Loucy (cell line): ENCODE measurements at regions not wholly inside any gene's neighbourhood (a gene's known extent, or its start where the extent isn't known, plus 50 kb on each side); places are given as distances from the start of the nearest gene placed in this dataset.

ENCODE experiments used
- H2AFZ ChIP-seq: fragments of 200-600 bp; sonication (generic); 2 replicates; pipeline ENCODE4 v1.6.0; 2016; ENCODE audit warnings: antibody characterized with exemption, mild to moderate bottlenecking, low read length, moderate library complexity
- H3F3A ChIP-seq: fragments of 200-600 bp; 2 replicates; pipeline ENCODE4 v1.6.0; 2016; ENCODE audit warnings: antibody characterized with exemption, low read depth, mild to moderate bottlenecking
- H3K27me3 ChIP-seq: fragments of 200-600 bp; sonication (generic); 2 replicates; pipeline ENCODE4 v1.6.1; 2014; ENCODE audit warnings: low read length, mild to moderate bottlenecking; ENCODE audit not compliant: insufficient read depth, poor library complexity, severe bottlenecking
- H3K36me3 ChIP-seq: fragments of 200-600 bp; sonication (generic); 2 replicates; pipeline ENCODE4 v1.6.1; 2016; ENCODE audit warnings: low read length; ENCODE audit not compliant: insufficient read depth
- H3K4me1 ChIP-seq: fragments of 200-600 bp; sonication (generic); 2 replicates; pipeline ENCODE4 v1.5.1; 2014; ENCODE audit warnings: low read length, mild to moderate bottlenecking; ENCODE audit not compliant: insufficient read depth, poor library complexity, severe bottlenecking
- H3K4me2 ChIP-seq: fragments of 200-600 bp; sonication (generic); 2 replicates; pipeline ENCODE4 v1.6.0; 2014; ENCODE audit warnings: antibody characterized with exemption, low read length, low read depth, mild to moderate bottlenecking; ENCODE audit not compliant: poor library complexity, severe bottlenecking
- H3K4me3 ChIP-seq: fragments of 200-600 bp; sonication (generic); 2 replicates; pipeline ENCODE4 v1.5.1; 2014; ENCODE audit warnings: low read length, mild to moderate bottlenecking, mixed read lengths; ENCODE audit not compliant: poor library complexity, severe bottlenecking
- H3K79me2 ChIP-seq: fragments of 200-600 bp; sonication (generic); 2 replicates; pipeline ENCODE4 v1.6.1; 2014; ENCODE audit warnings: low read length; ENCODE audit not compliant: insufficient read depth
- H3K9ac ChIP-seq: fragments of 200-600 bp; sonication (generic); 2 replicates; pipeline ENCODE4 v1.6.0; 2014; ENCODE audit warnings: mild to moderate bottlenecking, low read depth, low read length, moderate library complexity; ENCODE audit not compliant: poor library complexity, severe bottlenecking
- H3K9me2 ChIP-seq: fragments of 200-600 bp; sonication (generic); replicated peaks from 2 replicates; pipeline ENCODE4 v1.6.1; 2016; ENCODE audit warnings: low read depth, low read length, mixed read lengths
- H3K9me3 ChIP-seq: fragments of 200-600 bp; sonication (generic); 2 replicates; pipeline ENCODE4 v1.6.1; 2014; ENCODE audit warnings: mild to moderate bottlenecking, antibody characterized with exemption, low read length, low read depth; ENCODE audit not compliant: insufficient read depth
- H4K20me1 ChIP-seq: fragments of 200-600 bp; sonication (generic); 2 replicates; pipeline ENCODE4 v1.6.0; 2014; ENCODE audit warnings: antibody characterized with exemption, low read length, mild to moderate bottlenecking; ENCODE audit not compliant: insufficient read depth, poor library complexity, severe bottlenecking
- CTCF ChIP-seq: fragments of 200-600 bp; sonication (generic); conservative IDR thresholded peaks from 2 replicates; pipeline ENCODE4 v1.5.1; 2014; ENCODE audit warnings: mild to moderate bottlenecking, antibody characterized with exemption, low read length
- EZH2phosphoT487 ChIP-seq: fragments of 200-600 bp; IDR thresholded peaks from 2 replicates; pipeline ENCODE4 v1.6.1; 2018; ENCODE audit warnings: antibody characterized with exemption, mild to moderate bottlenecking, moderate library complexity, borderline replicate concordance

GRCh38 chr7:125661677-125662076 lies 732.1 kb upstream of the POT1 start:
- Histone ChIP-seq H4K20me1 (no peaks in the 10 kb centered on the region), H3K9ac (no peak overlapping the region), H3K4me1 (no peaks in the 10 kb centered on the region), H2AFZ (no peak overlapping the region), H3K79me2 (no peaks in the 10 kb centered on the region), H3K4me2 (no peak overlapping the region), H3K36me3 (no peaks in the 10 kb centered on the region), H3K9me3 (no peaks in the 10 kb centered on the region), H3K4me3 (no peak overlapping the region), H3F3A (no peaks in the 10 kb centered on the region), H3K27me3 (no peaks in the 10 kb centered on the region), H3K9me2 (no peaks in the 10 kb centered on the region)
- TF ChIP-seq CTCF (no peak), EZH2phosphoT487 (no peak)

GRCh38 chr7:125661006-125661405 lies 731.4 kb upstream of the POT1 start:
- no peaks in the 10 kb centered on the region for H3F3A ChIP-seq
- H4K20me1 ChIP-seq = no peaks in the 10 kb centered on the region
- no peaks in the 10 kb centered on the region for H3K9me2 ChIP-seq
- H3K9me3 ChIP-seq = no peaks in the 10 kb centered on the region
- TF ChIP-seq EZH2phosphoT487 (no peak), CTCF (no peak)
- no peaks in the 10 kb centered on the region for H3K79me2 ChIP-seq
- H3K27me3 ChIP-seq = no peaks in the 10 kb centered on the region
- no peaks in the 10 kb centered on the region for H3K4me1 ChIP-seq
- no peak overlapping the region for H2AFZ ChIP-seq
- no peak overlapping the region for H3K9ac ChIP-seq
- no peaks in the 10 kb centered on the region for H3K36me3 ChIP-seq
- no peak overlapping the region for H3K4me2 ChIP-seq
- H3K4me3 ChIP-seq = no peak overlapping the region

GRCh38 chr7:125654076-125654475 lies 724.5 kb upstream of the POT1 start:
- Histone ChIP-seq H3K9me3 (no peaks in the 10 kb centered on the region), H3K36me3 (no peaks in the 10 kb centered on the region), H3F3A (no peaks in the 10 kb centered on the region), H3K9ac (no peak overlapping the region), H4K20me1 (no peaks in the 10 kb centered on the region), H3K4me1 (no peaks in the 10 kb centered on the region), H3K4me3 (no peak overlapping the region), H3K4me2 (no peak overlapping the region), H3K9me2 (no peaks in the 10 kb centered on the region), H2AFZ (no peak overlapping the region), H3K79me2 (no peaks in the 10 kb centered on the region), H3K27me3 (no peaks in the 10 kb centered on the region)
- no peak for TF ChIP-seq CTCF
- no peak for TF ChIP-seq EZH2phosphoT487
